Astrocyte (in vitro differentiated cells and primary cell): ENCODE measurements at regions not wholly inside any gene's neighbourhood (a gene's known extent, or its start where the extent isn't known, plus 50 kb on each side); places are given as distances from the start of the nearest gene placed in this dataset.

Experiments used
- EZH2 ChIP-seq: IDR thresholded peaks from 2 replicates; pipeline ENCODE4 v1.6.1; 2012; ENCODE audit warnings: mild to moderate bottlenecking, low read length, inconsistent platforms; ENCODE audit not compliant: insufficient read depth
- TF ChIP-seq, protein P1 (sequence below): IDR thresholded peaks from 2 replicates; pipeline ENCODE4 v1.5.1; 2011; ENCODE audit warnings: low read depth, mild to moderate bottlenecking, inconsistent platforms, low read length, moderate library complexity; ENCODE audit not compliant: insufficient read depth

DNA sequence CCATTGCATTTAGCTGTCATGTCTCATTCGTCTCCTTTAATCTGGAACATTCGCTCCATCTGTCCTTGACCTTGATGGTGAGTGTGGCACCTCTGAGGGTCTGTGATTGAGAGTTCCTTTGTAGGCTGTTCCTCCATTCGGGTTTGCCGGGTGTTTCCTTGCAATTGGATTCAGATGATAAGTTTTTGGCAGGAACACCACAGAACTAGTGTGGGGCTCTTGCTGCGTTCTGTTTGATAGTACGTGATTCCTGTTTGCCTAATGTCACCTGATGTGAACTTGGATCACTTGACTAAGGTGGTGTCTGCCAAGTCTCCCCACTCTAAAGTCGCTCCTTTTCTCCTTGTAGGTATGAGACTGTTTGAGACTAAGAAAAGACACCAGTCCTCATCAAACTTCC, 109.7 kb upstream of the TMEM45B start:
- no peak for TF ChIP-seq EZH2
- TF ChIP-seq, protein P1, sequence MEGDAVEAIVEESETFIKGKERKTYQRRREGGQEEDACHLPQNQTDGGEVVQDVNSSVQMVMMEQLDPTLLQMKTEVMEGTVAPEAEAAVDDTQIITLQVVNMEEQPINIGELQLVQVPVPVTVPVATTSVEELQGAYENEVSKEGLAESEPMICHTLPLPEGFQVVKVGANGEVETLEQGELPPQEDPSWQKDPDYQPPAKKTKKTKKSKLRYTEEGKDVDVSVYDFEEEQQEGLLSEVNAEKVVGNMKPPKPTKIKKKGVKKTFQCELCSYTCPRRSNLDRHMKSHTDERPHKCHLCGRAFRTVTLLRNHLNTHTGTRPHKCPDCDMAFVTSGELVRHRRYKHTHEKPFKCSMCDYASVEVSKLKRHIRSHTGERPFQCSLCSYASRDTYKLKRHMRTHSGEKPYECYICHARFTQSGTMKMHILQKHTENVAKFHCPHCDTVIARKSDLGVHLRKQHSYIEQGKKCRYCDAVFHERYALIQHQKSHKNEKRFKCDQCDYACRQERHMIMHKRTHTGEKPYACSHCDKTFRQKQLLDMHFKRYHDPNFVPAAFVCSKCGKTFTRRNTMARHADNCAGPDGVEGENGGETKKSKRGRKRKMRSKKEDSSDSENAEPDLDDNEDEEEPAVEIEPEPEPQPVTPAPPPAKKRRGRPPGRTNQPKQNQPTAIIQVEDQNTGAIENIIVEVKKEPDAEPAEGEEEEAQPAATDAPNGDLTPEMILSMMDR, result no peak
